AG10803 (cell line): ENCODE measurements at regions not wholly inside any gene's neighbourhood (a gene's known extent, or its start where the extent isn't known, plus 50 kb on each side); places are given as distances from the start of the nearest gene placed in this dataset.

ENCODE experiments used
- DNase-seq: peaks from one replicate; pipeline ENCODE4 v3.0.0; 2010; ENCODE audit warnings: low read depth
- H3K4me3 ChIP-seq: 2 replicates; pipeline ENCODE4 v1.5.1; 2011; ENCODE audit warnings: mild to moderate bottlenecking, low read length, control low read depth
- CTCF ChIP-seq: conservative IDR thresholded peaks from 2 replicates; pipeline ENCODE4 v1.5.1; 2011; ENCODE audit warnings: mild to moderate bottlenecking, low read length, control low read depth, inconsistent platforms

DNA sequence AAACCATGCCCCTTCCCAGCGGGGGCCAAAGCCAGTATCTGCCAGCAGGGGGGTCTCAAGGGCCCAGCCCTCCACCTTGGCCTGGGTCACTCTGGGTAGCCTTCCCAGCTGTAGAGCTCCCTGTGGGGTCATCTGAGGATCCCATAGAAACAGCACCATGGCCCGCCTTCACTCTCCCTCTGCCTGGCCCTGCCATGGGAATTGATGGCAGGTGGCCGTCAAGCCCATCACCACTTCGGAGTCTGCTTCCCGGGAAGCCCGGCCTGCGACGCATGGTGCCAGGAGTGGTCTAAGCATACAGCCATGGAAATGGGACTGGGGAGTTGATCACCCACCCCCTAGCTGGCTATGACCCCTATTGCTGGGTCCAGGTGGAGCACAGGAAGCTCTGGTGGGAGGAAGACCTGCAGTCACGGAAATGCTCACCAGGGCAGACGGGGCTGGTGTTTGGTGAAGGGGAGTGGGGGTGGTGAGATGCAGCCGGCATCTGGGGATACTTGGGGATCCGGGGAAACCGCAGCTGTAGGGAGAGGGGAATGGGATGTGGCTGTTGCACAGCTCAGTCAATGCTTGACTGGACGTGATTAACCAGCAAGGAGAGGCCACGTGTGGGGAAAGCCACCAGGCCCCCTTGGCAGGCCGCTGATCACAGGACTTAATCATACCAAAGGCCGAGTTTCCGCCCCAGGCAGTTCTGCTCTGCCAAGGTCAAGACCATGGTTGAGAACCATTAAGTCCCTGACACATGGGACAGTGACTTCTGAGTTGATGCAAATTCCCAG, 52.2 kb upstream of the DIO3 start:
- no peak for TF ChIP-seq CTCF
- no peak overlapping the region for H3K4me3 ChIP-seq
- no peak for DNase-seq

DNA sequence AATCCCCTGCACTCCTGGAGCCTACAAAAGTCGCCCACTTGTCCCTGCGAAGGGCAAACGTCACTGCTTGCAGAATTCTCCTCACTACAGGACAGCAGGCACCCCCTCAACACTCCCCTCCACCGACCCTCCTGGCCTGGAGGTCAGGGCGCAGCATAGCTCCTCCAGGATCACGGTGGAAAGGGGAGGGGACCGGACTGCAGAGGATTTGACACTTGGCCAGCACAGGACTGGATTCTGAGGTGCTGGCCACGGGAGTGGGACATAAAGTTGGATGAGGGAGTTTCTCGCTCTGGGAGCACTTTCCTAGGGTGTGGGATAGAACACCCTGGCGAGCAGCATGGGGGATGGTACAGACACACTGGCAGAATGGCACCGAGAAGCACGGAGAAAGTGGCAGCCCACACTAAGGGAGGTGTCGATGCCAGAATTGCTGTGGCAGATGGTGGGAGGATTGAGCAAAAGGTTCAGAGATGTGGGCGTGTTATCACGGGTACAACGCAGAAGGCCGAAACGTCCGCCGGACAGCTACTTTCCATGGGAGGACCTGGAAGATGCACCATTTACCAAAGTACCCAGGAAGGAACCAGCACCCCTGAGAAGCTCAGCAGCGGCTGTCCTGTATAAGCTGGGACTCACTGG, 51.4 kb upstream of the DIO3 start:
- no peak for TF ChIP-seq CTCF
- no peak for DNase-seq
- no peak overlapping the region for H3K4me3 ChIP-seq

- no peak for DNase-seq
- no peak for TF ChIP-seq CTCF
- H3K4me3 ChIP-seq, result no peak overlapping the region
Observed at GRCh38 chr14:101511199-101511598, 50.1 kb upstream of the DIO3 start.
